ENCODE measurements at regions not wholly inside any gene's neighbourhood (a gene's known extent, or its start where the extent isn't known, plus 50 kb on each side); places are given as distances from the start of the nearest gene placed in this dataset.
"Not testable (repeated sequence)": the region's sequence is repeated elsewhere in the genome, so short reads cannot be mapped to it uniquely, and the experiment has no call there.

DNA sequence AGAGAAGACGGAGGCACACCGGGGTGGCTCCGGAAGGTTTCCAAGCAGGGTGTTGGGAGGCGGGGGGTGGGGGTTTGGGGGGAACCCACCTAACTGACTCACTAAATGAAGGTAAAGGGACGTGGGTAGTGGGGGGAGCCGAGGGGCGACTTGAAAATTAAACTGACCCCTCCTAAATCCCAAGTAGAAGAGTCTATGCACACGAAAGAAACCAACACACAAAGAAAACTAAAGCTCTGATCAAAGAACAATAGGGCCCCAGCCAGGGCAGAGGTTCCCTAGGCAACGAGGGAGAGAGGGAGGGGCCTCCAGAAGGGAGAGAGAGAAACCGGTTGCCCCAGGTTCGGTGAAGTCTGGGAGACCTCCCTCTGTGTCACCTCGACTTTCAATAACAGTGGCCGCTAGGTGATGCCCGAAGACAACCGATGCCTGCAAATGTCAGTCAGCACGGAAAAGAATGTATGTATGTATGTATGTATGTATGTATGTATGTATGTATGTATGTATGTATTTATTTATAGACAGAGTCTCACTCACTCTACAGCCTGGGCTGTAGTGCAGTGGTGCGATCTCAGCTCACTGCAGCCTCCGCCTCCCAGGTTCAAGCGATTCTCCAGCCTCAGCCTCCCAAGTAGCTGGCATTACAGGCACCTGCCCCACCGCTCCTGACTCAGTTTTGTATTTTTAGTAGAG lies 106.7 kb upstream of the ANKRD30BL start:
- TF ChIP-seq, protein P1, sequence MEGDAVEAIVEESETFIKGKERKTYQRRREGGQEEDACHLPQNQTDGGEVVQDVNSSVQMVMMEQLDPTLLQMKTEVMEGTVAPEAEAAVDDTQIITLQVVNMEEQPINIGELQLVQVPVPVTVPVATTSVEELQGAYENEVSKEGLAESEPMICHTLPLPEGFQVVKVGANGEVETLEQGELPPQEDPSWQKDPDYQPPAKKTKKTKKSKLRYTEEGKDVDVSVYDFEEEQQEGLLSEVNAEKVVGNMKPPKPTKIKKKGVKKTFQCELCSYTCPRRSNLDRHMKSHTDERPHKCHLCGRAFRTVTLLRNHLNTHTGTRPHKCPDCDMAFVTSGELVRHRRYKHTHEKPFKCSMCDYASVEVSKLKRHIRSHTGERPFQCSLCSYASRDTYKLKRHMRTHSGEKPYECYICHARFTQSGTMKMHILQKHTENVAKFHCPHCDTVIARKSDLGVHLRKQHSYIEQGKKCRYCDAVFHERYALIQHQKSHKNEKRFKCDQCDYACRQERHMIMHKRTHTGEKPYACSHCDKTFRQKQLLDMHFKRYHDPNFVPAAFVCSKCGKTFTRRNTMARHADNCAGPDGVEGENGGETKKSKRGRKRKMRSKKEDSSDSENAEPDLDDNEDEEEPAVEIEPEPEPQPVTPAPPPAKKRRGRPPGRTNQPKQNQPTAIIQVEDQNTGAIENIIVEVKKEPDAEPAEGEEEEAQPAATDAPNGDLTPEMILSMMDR (IDR thresholded peaks at IDR 0.05; ENCODE audit: unreplicated experiment) = peak; percentile 47
- not testable (repeated sequence) for H3K9me3 Mint-ChIP-seq (ENCODE audit: unreplicated experiment)

DNA sequence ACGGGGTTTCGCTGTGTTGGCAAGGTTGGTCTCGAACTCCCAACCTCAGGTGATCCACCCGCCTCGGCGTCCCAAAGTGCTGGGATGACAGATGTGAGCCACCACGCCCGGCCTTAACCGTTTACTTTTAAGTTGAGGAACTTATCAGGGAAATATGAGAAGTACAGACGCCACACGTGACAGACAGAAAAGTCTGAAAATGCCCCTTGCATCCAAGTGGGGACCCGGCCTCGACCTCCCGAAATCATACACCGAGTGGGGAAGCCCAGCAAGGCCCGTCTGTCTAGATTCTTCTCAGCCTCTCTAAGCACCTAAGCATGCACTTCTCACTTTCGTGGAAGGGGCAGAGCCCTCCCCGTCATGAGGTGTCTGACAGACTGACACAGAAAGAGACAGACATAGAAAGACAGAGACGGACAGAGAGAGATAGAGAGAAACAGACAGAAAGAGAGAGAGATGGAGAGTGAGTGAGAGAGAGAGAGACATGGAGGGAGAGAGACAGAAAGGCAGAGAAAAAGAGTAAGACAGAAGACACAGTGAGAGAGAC lies 107.3 kb upstream of the ANKRD30BL start:
- TF ChIP-seq, protein P1 (IDR thresholded peaks at IDR 0.05; ENCODE audit: unreplicated experiment) = no peak

More for the DNA sequence above, 106.7 kb upstream of the ANKRD30BL start:
- DNase-seq (ENCODE audit: low spot score) = peak; percentile 78
- H3K27me3 Mint-ChIP-seq (ENCODE audit: unreplicated experiment); H3K4me1 Mint-ChIP-seq (ENCODE audit: unreplicated experiment); H3K36me3 Mint-ChIP-seq (ENCODE audit: low read depth, unreplicated experiment): not testable (repeated sequence)
- Mint-ChIP-seq H3K4me3 (ENCODE audit: unreplicated experiment) (peak overlapping the region; percentile 72), H3K27ac (ENCODE audit: unreplicated experiment) (peak overlapping the region; percentile 92)

DNA sequence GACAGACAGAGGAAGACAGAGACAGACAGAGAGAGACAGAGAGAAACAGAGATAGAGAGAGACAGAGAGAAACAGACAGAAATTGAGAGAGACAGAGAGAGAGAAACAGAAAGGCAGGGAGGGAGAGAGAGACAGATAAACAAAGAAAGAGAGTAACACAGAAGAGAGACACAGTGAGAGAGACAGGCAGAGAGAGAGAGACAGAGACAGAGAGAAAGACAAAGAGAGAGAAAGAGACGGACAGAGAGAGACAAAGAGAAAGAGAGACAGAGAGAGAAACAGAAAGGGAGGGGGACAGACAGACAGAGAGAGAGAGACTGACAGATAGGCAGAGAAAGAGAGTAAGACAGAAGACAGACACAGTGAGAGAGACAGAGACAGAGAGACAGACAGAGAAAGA lies 108.5 kb upstream of the ANKRD30BL start:
- DNase-seq (ENCODE audit: low spot score) = no peak
- Mint-ChIP-seq H3K9me3 (ENCODE audit: unreplicated experiment) (no peaks in the 10 kb centered on the region), H3K27ac (ENCODE audit: unreplicated experiment) (no peak overlapping the region), H3K36me3 (ENCODE audit: low read depth, unreplicated experiment) (no peaks in the 10 kb centered on the region), H3K4me3 (ENCODE audit: unreplicated experiment) (no peak overlapping the region), H3K4me1 (ENCODE audit: unreplicated experiment) (no peaks in the 10 kb centered on the region), H3K27me3 (ENCODE audit: unreplicated experiment) (peaks cover 4% of the 10 kb centered on the region)
- TF ChIP-seq, protein P1 (IDR thresholded peaks at IDR 0.05; ENCODE audit: unreplicated experiment) = no peak

More for the DNA sequence above, 107.3 kb upstream of the ANKRD30BL start:
- H3K36me3 Mint-ChIP-seq (ENCODE audit: low read depth, unreplicated experiment) = no peaks in the 10 kb centered on the region
- no peak overlapping the region for H3K4me3 Mint-ChIP-seq (ENCODE audit: unreplicated experiment)
- DNase-seq (ENCODE audit: low spot score) = no peak
- H3K27ac Mint-ChIP-seq (ENCODE audit: unreplicated experiment) = no peak overlapping the region
- peaks cover 3% of the 10 kb centered on the region for H3K27me3 Mint-ChIP-seq (ENCODE audit: unreplicated experiment)
- no peaks in the 10 kb centered on the region for H3K9me3 Mint-ChIP-seq (ENCODE audit: unreplicated experiment)
- H3K4me1 Mint-ChIP-seq (ENCODE audit: unreplicated experiment) = no peaks in the 10 kb centered on the region

DNA sequence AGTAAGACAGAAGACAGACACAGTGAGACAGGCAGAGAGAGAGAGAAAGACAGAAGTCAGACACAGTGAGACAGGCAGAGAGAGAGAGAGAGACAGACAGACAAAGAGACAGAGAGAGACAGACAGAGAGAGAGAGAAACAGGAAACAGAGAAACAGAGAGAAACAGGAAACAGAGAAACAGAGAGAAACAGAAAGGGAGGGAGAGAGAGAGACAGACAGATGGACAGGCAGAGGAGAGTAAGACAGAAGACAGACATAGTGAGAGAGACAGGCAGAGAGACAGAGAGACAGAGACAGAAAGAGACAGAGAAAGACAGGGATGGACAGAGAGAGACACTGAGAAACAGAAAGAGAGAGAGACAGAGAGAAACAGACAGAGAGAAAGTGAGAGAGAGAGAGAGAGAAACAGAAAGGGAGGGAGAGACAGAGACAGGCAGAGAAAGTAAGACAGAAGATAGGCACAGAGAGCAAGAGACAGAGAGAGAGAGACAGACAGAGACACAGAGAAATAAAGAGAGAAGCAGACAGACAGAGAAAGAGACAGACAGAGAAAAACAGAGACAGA lies 109.3 kb upstream of the ANKRD30BL start:
- Mint-ChIP-seq H3K36me3 (ENCODE audit: low read depth, unreplicated experiment) (no peaks in the 10 kb centered on the region), H3K27ac (ENCODE audit: unreplicated experiment) (no peak overlapping the region), H3K9me3 (ENCODE audit: unreplicated experiment) (no peaks in the 10 kb centered on the region), H3K4me1 (ENCODE audit: unreplicated experiment) (no peaks in the 10 kb centered on the region), H3K27me3 (ENCODE audit: unreplicated experiment) (peaks cover 4% of the 10 kb centered on the region), H3K4me3 (ENCODE audit: unreplicated experiment) (no peak overlapping the region)
- no peak for DNase-seq (ENCODE audit: low spot score)
- TF ChIP-seq, protein P1 (IDR thresholded peaks at IDR 0.05; ENCODE audit: unreplicated experiment) = no peak

DNA sequence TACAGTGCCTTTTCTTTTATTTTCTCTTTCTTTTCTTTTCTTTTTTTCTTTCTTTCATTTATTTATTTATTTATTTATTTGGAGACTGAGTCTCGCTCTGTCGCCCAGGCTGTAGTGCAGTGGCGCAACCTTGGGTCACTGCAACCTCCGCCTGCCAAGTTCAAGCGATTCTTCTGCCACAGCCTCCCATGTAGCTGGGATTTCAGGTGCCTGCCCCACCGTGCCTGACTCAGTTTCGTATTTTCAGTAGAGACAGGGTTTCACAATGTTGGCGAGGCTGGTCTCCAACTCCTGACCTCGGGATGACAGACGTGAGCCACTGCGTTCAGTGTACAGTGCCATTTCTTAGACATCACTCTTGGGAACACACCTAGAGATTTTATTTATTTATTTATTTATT lies 110.0 kb upstream of the ANKRD30BL start:
- not testable (repeated sequence) for DNase-seq (ENCODE audit: low spot score); H3K4me1 Mint-ChIP-seq (ENCODE audit: unreplicated experiment); H3K9me3 Mint-ChIP-seq (ENCODE audit: unreplicated experiment); H3K27ac Mint-ChIP-seq (ENCODE audit: unreplicated experiment); H3K4me3 Mint-ChIP-seq (ENCODE audit: unreplicated experiment); H3K27me3 Mint-ChIP-seq (ENCODE audit: unreplicated experiment); H3K36me3 Mint-ChIP-seq (ENCODE audit: low read depth, unreplicated experiment)
